HEK293T (cell line): ENCODE measurements at regions not wholly inside any gene's neighbourhood (a gene's known extent, or its start where the extent isn't known, plus 50 kb on each side); places are given as distances from the start of the nearest gene placed in this dataset.

Source experiments
- CTCF ChIA-PET: fragments of 350-600 bp; formaldehyde crosslinking; extraction: SDS; loops from one replicate; lab custom pipeline; 2021; ENCODE audit warnings: antibody characterized with exemption, inconsistent platforms; lab: Yijun Ruan, JAX
- POLR2A ChIA-PET: fragments of 350-600 bp; formaldehyde crosslinking; extraction: SDS; loops from one replicate; lab custom pipeline; 2020; ENCODE audit warnings: antibody characterized with exemption, inconsistent platforms; lab: Yijun Ruan, JAX
- DNase-seq: peaks from one replicate; pipeline ENCODE4 v3.0.0; 2012; ENCODE audit warnings: mixed read lengths; ENCODE audit errors: extremely low spot score
- ARNT ChIP-seq: fragments of 450-650 bp; IDR thresholded peaks from 2 replicates; pipeline ENCODE4 v1.6.1; 2017; ENCODE audit warnings: mild to moderate bottlenecking
- BHLHE40 ChIP-seq: fragments of 450-650 bp; IDR thresholded peaks from 2 replicates; pipeline ENCODE4 v1.6.1; 2016; ENCODE audit warnings: mild to moderate bottlenecking, moderate library complexity, borderline replicate concordance
- CTBP1 ChIP-seq: fragments of 450-650 bp; IDR thresholded peaks from 2 replicates; pipeline ENCODE4 v1.6.1; 2016; ENCODE audit warnings: borderline replicate concordance
- ELF4 ChIP-seq: fragments of 450-650 bp; IDR thresholded peaks from 2 replicates; pipeline ENCODE4 v1.6.1; 2017; ENCODE audit warnings: antibody characterized with exemption
- FOXA1 ChIP-seq: fragments of 450-650 bp; IDR thresholded peaks from 2 replicates; pipeline ENCODE4 v1.6.1; 2016; ENCODE audit warnings: mild to moderate bottlenecking
- FOXK2 ChIP-seq: fragments of 450-650 bp; IDR thresholded peaks from 2 replicates; pipeline ENCODE4 v1.6.1; 2016; ENCODE audit warnings: mild to moderate bottlenecking
- FOXM1 ChIP-seq: fragments of 450-650 bp; IDR thresholded peaks from 2 replicates; pipeline ENCODE4 v1.6.1; 2017; ENCODE audit warnings: mild to moderate bottlenecking, borderline replicate concordance
- HDGF ChIP-seq: fragments of 450-650 bp; IDR thresholded peaks from 2 replicates; pipeline ENCODE4 v1.6.1; 2017; ENCODE audit warnings: antibody characterized with exemption, borderline replicate concordance
- L3MBTL2 ChIP-seq: fragments of 450-650 bp; conservative IDR thresholded peaks from 2 replicates; pipeline ENCODE4 v1.6.1; 2016; ENCODE audit warnings: mild to moderate bottlenecking
- LEF1 ChIP-seq: fragments of 450-650 bp; IDR thresholded peaks from 2 replicates; pipeline ENCODE4 v1.6.1; 2017; ENCODE audit warnings: mild to moderate bottlenecking, borderline replicate concordance
- NFRKB ChIP-seq: fragments of 450-650 bp; IDR thresholded peaks from 2 replicates; pipeline ENCODE4 v1.6.1; 2016; ENCODE audit warnings: mild to moderate bottlenecking, moderate library complexity
- PKNOX1 ChIP-seq: fragments of 450-650 bp; IDR thresholded peaks from 2 replicates; pipeline ENCODE4 v1.6.1; 2016
- SP1 ChIP-seq: fragments of 450-650 bp; IDR thresholded peaks from 2 replicates; pipeline ENCODE4 v1.6.1; 2017
- SUZ12 ChIP-seq: fragments of 450-650 bp; IDR thresholded peaks from 2 replicates; pipeline ENCODE4 v1.6.1; 2016; ENCODE audit warnings: mild to moderate bottlenecking
- TARDBP ChIP-seq: fragments of 450-650 bp; IDR thresholded peaks from 2 replicates; pipeline ENCODE4 v1.6.1; 2016
- ZNF384 ChIP-seq: fragments of 450-650 bp; IDR thresholded peaks from 2 replicates; pipeline ENCODE4 v1.6.1; 2016

DNA sequence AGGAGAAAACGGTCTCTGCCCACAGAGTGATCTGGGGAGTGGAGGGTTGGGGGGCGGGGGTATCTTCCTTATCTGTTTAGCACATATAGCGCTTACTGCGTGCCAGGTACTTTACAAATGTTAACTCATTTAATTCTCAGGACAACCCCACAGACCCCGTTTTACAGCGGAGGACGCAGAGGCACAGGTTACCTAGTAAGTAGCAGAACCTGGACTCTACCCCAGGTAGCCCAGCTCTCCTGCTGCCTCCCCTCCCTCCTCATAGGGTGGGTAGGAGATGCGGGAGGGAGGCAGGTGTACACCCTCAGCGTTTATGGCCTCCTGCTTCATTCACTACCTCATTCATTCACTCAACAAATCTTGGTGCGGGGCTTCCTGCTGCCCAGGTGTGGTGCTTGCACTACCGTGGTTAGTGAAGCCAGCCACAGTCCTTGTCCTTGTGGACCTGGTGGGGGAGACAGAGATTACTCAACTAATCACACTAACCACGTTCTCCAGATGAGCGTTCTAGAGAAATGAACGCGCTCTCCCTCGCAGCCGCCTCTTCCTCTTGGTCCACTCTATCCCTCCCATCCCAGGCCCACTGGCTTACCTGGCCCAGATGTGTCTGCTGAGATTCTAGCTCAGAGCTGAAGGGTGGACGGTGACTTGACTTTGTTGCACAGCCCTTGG lies 102.0 kb downstream of the IER5 start:
- ChIA-PET POLR2A (no interaction called here), CTCF (interaction anchor here (0.6 to 1.5 kb wide), 4 partner anchors 13 to 746 kb away, joined by 3 to 15 read pairs (median 3); no protein-coding TSS in a partner anchor)
- no peak for TF ChIP-seq NFRKB
- no peak for DNase-seq

GRCh38 chr1:181191494-181192040 lies 103.1 kb downstream of the IER5 start:
- TF ChIP-seq ELF4 = no peak
- TF ChIP-seq TARDBP = no peak
- TF ChIP-seq NFRKB = no peak
- no peak for TF ChIP-seq FOXM1
- no peak for TF ChIP-seq SP1
- no peak for TF ChIP-seq SUZ12
- ChIA-PET CTCF (interaction anchor here (0.5 to 1.4 kb wide), 3 partner anchors 48 to 375 kb away, joined by 3 to 5 read pairs (median 3); no protein-coding TSS in a partner anchor), POLR2A (no interaction called here)
- no peak for DNase-seq

DNA sequence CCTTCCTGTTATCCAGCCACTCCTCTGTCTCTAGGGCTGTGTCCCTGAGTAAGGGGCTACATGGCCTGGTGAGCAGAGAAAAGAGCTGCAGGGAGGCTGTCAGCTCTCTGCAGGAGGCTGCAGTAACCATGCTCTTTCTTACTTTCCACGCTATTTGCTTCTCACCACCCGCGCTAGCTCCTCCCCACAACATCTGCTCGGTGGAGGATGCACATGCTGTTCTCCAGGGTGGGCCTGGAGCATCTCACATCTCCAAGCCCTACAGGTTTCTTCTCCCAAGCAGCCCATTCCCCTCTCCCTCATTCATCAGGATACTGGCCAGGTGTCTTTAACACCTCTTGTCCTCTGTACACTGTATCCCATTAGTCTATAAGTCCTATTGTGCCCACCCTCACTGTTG lies 103.8 kb downstream of the IER5 start:
- DNase-seq = no peak
- CTCF ChIA-PET = interaction anchor here (0.6 to 1.4 kb wide), 2 partner anchors 47 to 233 kb away, joined by 3 to 5 read pairs; no protein-coding TSS in a partner anchor
- POLR2A ChIA-PET = no interaction called here
- TF ChIP-seq HDGF = no peak
- TF ChIP-seq FOXM1 = no peak
- no peak for TF ChIP-seq L3MBTL2
- TF ChIP-seq CTBP1 = no peak
- TF ChIP-seq ELF4 = no peak
- no peak for TF ChIP-seq LEF1
- no peak for TF ChIP-seq ARNT
- no peak for TF ChIP-seq PKNOX1
- no peak for TF ChIP-seq SUZ12
- TF ChIP-seq FOXK2 = no peak
- no peak for TF ChIP-seq TARDBP
- no peak for TF ChIP-seq NFRKB
- no peak for TF ChIP-seq BHLHE40
- no peak for TF ChIP-seq ZNF384

DNA sequence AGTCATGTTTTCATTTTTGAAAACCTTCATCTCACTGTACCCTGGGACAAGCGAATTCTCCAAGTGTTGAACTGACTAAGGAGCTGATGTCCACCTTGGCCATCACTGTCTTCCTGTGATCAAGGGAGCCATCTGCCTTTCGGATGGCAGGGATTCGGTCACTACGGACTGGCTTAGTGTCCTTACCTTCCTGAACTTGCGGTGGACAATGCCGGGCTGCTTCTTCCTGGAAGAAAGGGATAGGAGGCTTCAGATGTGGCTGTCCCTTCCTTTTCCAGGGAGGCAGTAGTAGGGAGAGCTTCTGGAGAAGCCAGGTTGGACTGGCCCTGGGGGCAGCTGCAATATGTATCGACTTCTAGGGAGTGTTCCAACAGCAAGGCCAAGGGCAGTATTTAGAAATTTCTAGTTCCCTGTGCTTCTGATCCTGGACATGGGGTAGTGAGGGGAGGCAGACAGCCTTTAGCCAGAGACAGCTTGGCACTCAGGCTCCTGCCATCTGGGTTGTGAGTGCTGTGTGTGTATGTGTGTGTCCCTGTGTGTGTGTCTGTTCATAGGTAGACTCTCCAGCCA lies 114.6 kb downstream of the IER5 start:
- no peak for DNase-seq
- TF ChIP-seq NFRKB (no peak), L3MBTL2 (no peak), SUZ12 (no peak), FOXM1 (no peak), CTBP1 (no peak), LEF1 (no peak), FOXA1 (no peak), BHLHE40 (no peak), SP1 (no peak), TARDBP (no peak), PKNOX1 (no peak), HDGF (no peak), ZNF384 (no peak), ELF4 (no peak), FOXK2 (no peak), ARNT (no peak)
- POLR2A ChIA-PET = no interaction called here
- CTCF ChIA-PET = interaction anchor here (0.7 to 1.0 kb wide), 2 partner anchors 13 to 258 kb away, joined by 3 read pairs; no protein-coding TSS in a partner anchor

GRCh38 chr1:181204530-181204929 lies 116.0 kb downstream of the IER5 start:
- TF ChIP-seq NFRKB = no peak
- TF ChIP-seq CTBP1 = no peak
- no peak for TF ChIP-seq BHLHE40
- no peak for TF ChIP-seq FOXA1
- TF ChIP-seq TARDBP = no peak
- no peak for TF ChIP-seq ELF4
- TF ChIP-seq FOXM1 = no peak
- TF ChIP-seq L3MBTL2 = no peak
- no peak for TF ChIP-seq LEF1
- no peak for TF ChIP-seq ARNT
- ChIA-PET POLR2A (no interaction called here), CTCF (no interaction called here)
- no peak for DNase-seq

DNA sequence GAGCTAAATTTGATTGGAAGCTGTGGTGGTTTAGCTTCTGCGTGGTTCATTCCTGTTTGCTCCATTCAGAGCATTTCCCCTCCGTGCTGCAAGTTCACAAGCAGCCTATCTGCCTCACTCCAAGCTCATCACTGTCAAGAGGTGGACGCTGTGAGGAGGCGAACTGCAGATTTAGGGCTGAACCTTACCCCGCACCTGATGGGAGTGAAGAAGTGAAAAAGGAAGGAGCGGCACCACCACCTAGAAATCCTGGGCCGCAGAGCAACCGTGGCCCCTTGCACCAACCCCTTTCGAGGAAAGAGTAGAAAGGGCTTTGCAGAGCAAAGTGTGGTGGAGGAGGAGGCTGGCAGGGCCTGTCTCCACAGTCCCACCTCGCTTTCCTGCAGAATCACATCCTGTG lies 117.4 kb downstream of the IER5 start:
- POLR2A ChIA-PET = no interaction called here
- TF ChIP-seq HDGF (no peak), SUZ12 (no peak)
- no peak for DNase-seq
- CTCF ChIA-PET = interaction anchor here (0.6 kb wide), 1 partner anchor 70 kb away, joined by 3 read pairs; no protein-coding TSS in a partner anchor

GRCh38 chr1:181206513-181206912 lies 118.0 kb downstream of the IER5 start:
- CTCF ChIA-PET = no interaction called here
- POLR2A ChIA-PET = no interaction called here
- TF ChIP-seq HDGF (no peak), FOXA1 (no peak), SP1 (no peak)

More at GRCh38 chr1:181206513-181206912, 118.0 kb downstream of the IER5 start:
- DNase-seq = no peak
